ENCODE measurements at regions not wholly inside any gene's neighbourhood (a gene's known extent, or its start where the extent isn't known, plus 50 kb on each side); places are given as distances from the start of the nearest gene placed in this dataset.

- no peak overlapping the region for H3K9ac ChIP-seq (ENCODE audit: control insufficient read depth, insufficient read depth, low read length)
- H3K79me2 ChIP-seq (ENCODE audit: control insufficient read depth, insufficient read depth, low read length) = no peaks in the 10 kb centered on the region
- ChIA-PET RAD21 (ENCODE audit: unreplicated experiment) (no interaction called here), POLR2A (no interaction called here), SMC1A (ENCODE audit: uncharacterized antibody, unreplicated experiment) (no interaction called here), CTCF (no interaction called here)
- H3K4me3 ChIP-seq = no peak overlapping the region
- 23% methylated on average over 3 of the region's 3 CpGs for WGBS (ENCODE audit: insufficient coverage, insufficient replicate concordance, low lambda C conversion rate, missing lambda C conversion rate)
- no peak overlapping the region for H3K4me2 ChIP-seq (ENCODE audit: control insufficient read depth, insufficient read depth)
- BruUV-seq (replicated peaks) = no TSS peak
- no peak for FAIRE-seq
- DNase-seq (ENCODE audit: low read depth, low spot score) = no peak
- in situ Hi-C loops (cut with MboI) (no loop called here), intact Hi-C loops (cut with micrococcal nuclease; ENCODE audit: unreplicated experiment) (no loop called here)
- H3K4me1 ChIP-seq (ENCODE audit: control insufficient read depth, insufficient read depth, low read length) = no peaks in the 10 kb centered on the region
- no peak overlapping the region for H3K27ac ChIP-seq (ENCODE audit: control insufficient read depth, insufficient read depth)
- H3K36me3 ChIP-seq (ENCODE audit: control insufficient read depth in 2 of 2, insufficient read depth in 2 of 2, low read length in 1 of 2) = no peaks in the 10 kb centered on the region
- H4K20me1 ChIP-seq (ENCODE audit: control insufficient read depth, insufficient read depth) = no peaks in the 10 kb centered on the region
- H3K9me3 ChIP-seq (replicated peaks; ENCODE audit: control insufficient read depth, insufficient read depth, low read length) = no peaks in the 10 kb centered on the region
- TF ChIP-seq, protein P1, sequence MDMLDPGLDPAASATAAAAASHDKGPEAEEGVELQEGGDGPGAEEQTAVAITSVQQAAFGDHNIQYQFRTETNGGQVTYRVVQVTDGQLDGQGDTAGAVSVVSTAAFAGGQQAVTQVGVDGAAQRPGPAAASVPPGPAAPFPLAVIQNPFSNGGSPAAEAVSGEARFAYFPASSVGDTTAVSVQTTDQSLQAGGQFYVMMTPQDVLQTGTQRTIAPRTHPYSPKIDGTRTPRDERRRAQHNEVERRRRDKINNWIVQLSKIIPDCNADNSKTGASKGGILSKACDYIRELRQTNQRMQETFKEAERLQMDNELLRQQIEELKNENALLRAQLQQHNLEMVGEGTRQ (IDR thresholded peaks at IDR 0.05; ENCODE audit: borderline replicate concordance, low read depth, low read length) = no peak
- no peak for TF ChIP-seq RBBP5 (conservative IDR thresholded peaks at IDR 0.05)
- H2AFZ ChIP-seq (ENCODE audit: control insufficient read depth, low read depth, low read length) = no peak overlapping the region
- no peak for ATAC-seq
- no peaks in the 10 kb centered on the region for H3K27me3 ChIP-seq (replicated peaks in 1 of 2; ENCODE audit: control insufficient read depth in 2 of 2, insufficient read depth in 2 of 2, low read length in 1 of 2)
These were observed 744.7 kb upstream of the GOT2 start for GRCh38 chr16:59478838-59479237.

DNA sequence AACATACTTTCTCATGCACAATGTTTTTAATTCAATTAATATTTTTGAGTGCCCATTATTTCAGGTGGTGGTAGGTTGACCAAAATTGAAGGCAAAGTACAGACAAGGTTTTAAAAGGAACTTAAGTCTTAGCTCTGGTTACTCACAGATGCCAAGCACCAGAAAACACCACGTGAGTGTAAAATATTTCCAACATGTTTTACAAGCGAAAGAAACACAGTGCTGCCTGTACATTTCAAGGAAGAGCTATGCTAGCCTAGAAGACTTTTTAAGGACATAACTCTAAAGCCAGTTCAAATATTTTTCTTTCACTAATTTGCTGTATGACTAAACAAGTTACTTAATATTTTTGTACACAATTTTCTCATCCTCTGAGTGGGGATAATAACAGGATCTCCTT lies 736.4 kb upstream of the GOT2 start:
- Histone ChIP-seq H3K4me3 (no peak overlapping the region), H3K9me3 (replicated peaks; ENCODE audit: control insufficient read depth, insufficient read depth, low read length) (no peaks in the 10 kb centered on the region; the same call in 2 of the 3 replicates), H3K27ac (ENCODE audit: control insufficient read depth, insufficient read depth) (no peak overlapping the region), H3K9ac (ENCODE audit: control insufficient read depth, insufficient read depth, low read length) (no peak overlapping the region), H3K4me2 (ENCODE audit: control insufficient read depth, insufficient read depth) (no peak overlapping the region), H3K4me1 (ENCODE audit: control insufficient read depth, insufficient read depth, low read length) (no peaks in the 10 kb centered on the region), H3K79me2 (ENCODE audit: control insufficient read depth, insufficient read depth, low read length) (no peaks in the 10 kb centered on the region), H3K27me3 (replicated peaks in 1 of 2; ENCODE audit: control insufficient read depth in 2 of 2, insufficient read depth in 2 of 2, low read length in 1 of 2) (no peaks in the 10 kb centered on the region), H2AFZ (ENCODE audit: control insufficient read depth, low read depth, low read length) (no peak overlapping the region), H3K36me3 (ENCODE audit: control insufficient read depth in 2 of 2, insufficient read depth in 2 of 2, low read length in 1 of 2) (no peaks in the 10 kb centered on the region), H4K20me1 (ENCODE audit: control insufficient read depth, insufficient read depth) (no peaks in the 10 kb centered on the region)
- FAIRE-seq = no peak
- no peak for DNase-seq (ENCODE audit: low read depth, low spot score)
- RAD21 ChIA-PET (ENCODE audit: unreplicated experiment) = no interaction called here
- 14% methylated on average over 2 of the region's 2 CpGs for WGBS (ENCODE audit: insufficient coverage, insufficient replicate concordance, low lambda C conversion rate, missing lambda C conversion rate)
- ATAC-seq = no peak
- CTCF ChIA-PET = no interaction called here
- BruUV-seq (replicated peaks) = no TSS peak
- intact Hi-C loops (cut with micrococcal nuclease; ENCODE audit: unreplicated experiment) (no loop called here), in situ Hi-C loops (cut with MboI) (no loop called here)
- TF ChIP-seq E2F4 (IDR thresholded peaks at IDR 0.05; ENCODE audit: low read depth, low read length) (no peak), MTA3 (IDR thresholded peaks at IDR 0.05; ENCODE audit: borderline replicate concordance, low read length) (no peak)
- POLR2A ChIA-PET = no interaction called here
- SMC1A ChIA-PET (ENCODE audit: uncharacterized antibody, unreplicated experiment) = no interaction called here
